ENCODE measurements at regions not wholly inside any gene's neighbourhood (a gene's known extent, or its start where the extent isn't known, plus 50 kb on each side); places are given as distances from the start of the nearest gene placed in this dataset.

DNA sequence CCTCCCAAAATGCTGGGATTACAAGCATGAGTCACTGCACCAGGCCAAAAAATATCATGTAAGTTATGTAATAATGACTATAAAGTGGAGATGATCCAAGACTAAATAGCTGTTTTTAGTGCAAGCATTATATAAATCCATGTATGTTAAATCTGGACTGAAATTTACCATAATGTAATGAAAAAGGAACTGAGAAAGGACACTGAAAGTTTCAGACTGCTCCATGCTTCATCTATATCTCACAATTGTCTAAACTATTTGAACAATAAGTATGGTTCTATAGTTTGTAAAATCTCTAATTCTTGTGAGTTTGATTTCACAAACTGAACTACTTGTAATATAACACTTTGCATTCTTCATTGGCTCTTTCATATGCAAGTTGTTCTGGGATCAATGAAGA, 2299.5 kb downstream of the PCDH9 start:
- TF ChIP-seq, protein P1, sequence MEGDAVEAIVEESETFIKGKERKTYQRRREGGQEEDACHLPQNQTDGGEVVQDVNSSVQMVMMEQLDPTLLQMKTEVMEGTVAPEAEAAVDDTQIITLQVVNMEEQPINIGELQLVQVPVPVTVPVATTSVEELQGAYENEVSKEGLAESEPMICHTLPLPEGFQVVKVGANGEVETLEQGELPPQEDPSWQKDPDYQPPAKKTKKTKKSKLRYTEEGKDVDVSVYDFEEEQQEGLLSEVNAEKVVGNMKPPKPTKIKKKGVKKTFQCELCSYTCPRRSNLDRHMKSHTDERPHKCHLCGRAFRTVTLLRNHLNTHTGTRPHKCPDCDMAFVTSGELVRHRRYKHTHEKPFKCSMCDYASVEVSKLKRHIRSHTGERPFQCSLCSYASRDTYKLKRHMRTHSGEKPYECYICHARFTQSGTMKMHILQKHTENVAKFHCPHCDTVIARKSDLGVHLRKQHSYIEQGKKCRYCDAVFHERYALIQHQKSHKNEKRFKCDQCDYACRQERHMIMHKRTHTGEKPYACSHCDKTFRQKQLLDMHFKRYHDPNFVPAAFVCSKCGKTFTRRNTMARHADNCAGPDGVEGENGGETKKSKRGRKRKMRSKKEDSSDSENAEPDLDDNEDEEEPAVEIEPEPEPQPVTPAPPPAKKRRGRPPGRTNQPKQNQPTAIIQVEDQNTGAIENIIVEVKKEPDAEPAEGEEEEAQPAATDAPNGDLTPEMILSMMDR (IDR thresholded peaks at IDR 0.05): no peak
- TF ChIP-seq POLR2A (IDR thresholded peaks at IDR 0.05) (no peak), EP300 (IDR thresholded peaks at IDR 0.05) (no peak)

Data from ovary (tissue), 3 donors.